H1 (cell line): ENCODE measurements at regions not wholly inside any gene's neighbourhood (a gene's known extent, or its start where the extent isn't known, plus 50 kb on each side); places are given as distances from the start of the nearest gene placed in this dataset.

ENCODE experiments used
- CTCF ChIP-seq, 3 experiments: IDR thresholded peaks; 1 replicate in 2 of 3; 2 replicates in 1 of 3; pipeline versions ENCODE4 v1.5.1 to v1.6.1; 2011; ENCODE audit warnings: low read length in 3 of 3, mild to moderate bottlenecking in 3 of 3, inconsistent platforms in 2 of 3, low read depth in 1 of 3, moderate library complexity in 1 of 3; ENCODE audit not compliant: insufficient read depth in 1 of 3; ENCODE audit errors: control extremely low read depth in 1 of 3
- JUN ChIP-seq: IDR thresholded peaks from 2 replicates; pipeline ENCODE4 v1.6.1; 2011; ENCODE audit warnings: low read depth, mild to moderate bottlenecking, improper control_type of control experiment, low read length
- KDM1A ChIP-seq: fragments of 200-600, 300-600 bp; sonication (generic); IDR thresholded peaks from 2 replicates; pipeline ENCODE4 v1.7.1; 2016; ENCODE audit warnings: mild to moderate bottlenecking, low read length, borderline replicate concordance
- MAFK ChIP-seq: IDR thresholded peaks from 2 replicates; pipeline ENCODE4 v1.6.1; 2012; ENCODE audit warnings: low read depth, mild to moderate bottlenecking, improper control_type of control experiment, low read length
- YY1 ChIP-seq: IDR thresholded peaks from 2 replicates; pipeline ENCODE4 v1.6.1; 2011; ENCODE audit warnings: low read depth, mild to moderate bottlenecking, low read length

DNA sequence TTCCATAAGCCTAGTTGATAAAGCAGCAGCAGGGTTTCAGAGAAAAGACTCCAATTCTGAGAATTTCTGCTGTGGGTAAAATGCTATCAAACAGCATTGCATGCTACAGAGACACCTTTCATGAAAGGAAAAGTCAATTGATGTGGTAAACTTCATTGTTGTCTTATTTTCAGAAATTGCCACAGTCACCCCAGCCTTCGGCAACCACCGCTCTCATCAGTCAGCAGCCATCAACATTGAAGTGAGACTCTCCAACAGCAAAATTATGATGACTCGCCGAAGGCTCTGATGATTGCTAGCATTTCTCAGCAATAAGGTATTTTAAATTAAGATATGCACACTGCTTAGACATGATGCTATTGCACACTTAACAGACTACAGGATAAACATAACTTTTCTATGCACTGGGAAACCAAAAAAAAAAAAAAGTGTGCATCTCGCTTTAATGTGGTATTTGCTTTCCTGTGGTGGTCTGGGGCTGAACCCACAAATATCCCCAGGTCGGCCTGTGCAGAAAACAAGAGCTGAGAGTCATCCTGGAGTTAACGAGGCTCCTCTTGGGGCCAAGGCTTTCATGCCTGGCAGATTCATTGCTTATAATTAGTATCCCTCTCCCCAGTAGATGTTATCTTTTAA is 192.1 kb downstream of the CTTN start (continued):
- TF ChIP-seq YY1 (no peak), CTCF (IDR thresholded peaks at IDR 0.05; ENCODE audit: control extremely low read depth in 1 of 3, insufficient read depth in 1 of 3, low read depth in 1 of 3, low read length in 3 of 3) (no peak), KDM1A (no peak), MAFK (no peak), JUN (no peak)
